ENCODE measurements at regions not wholly inside any gene's neighbourhood (a gene's known extent, or its start where the extent isn't known, plus 50 kb on each side); places are given as distances from the start of the nearest gene placed in this dataset.

- Histone ChIP-seq H3K4me1 (peaks cover 0 to 12% (median 2%) of the 10 kb centered on the region in 4 donors), H3K36me3 (no peaks in the 10 kb centered on the region), H3K27me3 (no peaks in the 10 kb centered on the region), H3K9me3 (no peaks in the 10 kb centered on the region), H3K27ac (no peak overlapping the region), H3K4me3 (no peak overlapping the region)
- DNase-seq (no peak), ATAC-seq (ENCODE audit: low FRiP score in 2 of 2) (no peak)
- peak in 1 of 4 donors; percentile 5 for TF ChIP-seq EP300 (IDR thresholded peaks at IDR 0.05)
- TF ChIP-seq POLR2A (IDR thresholded peaks at IDR 0.05): no peak
- TF ChIP-seq POLR2AphosphoS5 (IDR thresholded peaks at IDR 0.05): no peak
- TF ChIP-seq CTCF (IDR thresholded peaks at IDR 0.05): no peak
These were observed 755.2 kb upstream of the ADAMTS5 start for GRCh38 chr21:27722095-27722494.

- no peaks in the 10 kb centered on the region for H3K9me3 ChIP-seq
- TF ChIP-seq CTCF (IDR thresholded peaks at IDR 0.05): no peak
- TF ChIP-seq EP300 (IDR thresholded peaks at IDR 0.05): no peak
- no peak for TF ChIP-seq POLR2AphosphoS5 (IDR thresholded peaks at IDR 0.05)
- no peak for TF ChIP-seq POLR2A (IDR thresholded peaks at IDR 0.05)
- ATAC-seq (ENCODE audit: low FRiP score in 2 of 2): no peak
- no peaks in the 10 kb centered on the region for H3K36me3 ChIP-seq
- H3K4me1 ChIP-seq: peaks cover 0 to 10% (median 2%) of the 10 kb centered on the region in 4 donors
- WGBS, 2 donors: 32 to 35% methylated on average over 2 of the region's 2 CpGs
- no peak overlapping the region for H3K27ac ChIP-seq
- DNase-seq: no peak
- H3K27me3 ChIP-seq: no peaks in the 10 kb centered on the region
- no peak overlapping the region for H3K4me3 ChIP-seq
These were observed 754.8 kb upstream of the ADAMTS5 start for GRCh38 chr21:27721675-27722074.

- no peaks in the 10 kb centered on the region for H3K36me3 ChIP-seq
- H3K4me1 ChIP-seq: no peaks in the 10 kb centered on the region
- DNase-seq (no peak), ATAC-seq (ENCODE audit: low FRiP score in 2 of 2) (no peak)
- H3K9me3 ChIP-seq: no peaks in the 10 kb centered on the region
- no peak overlapping the region for H3K4me3 ChIP-seq
- no peaks in the 10 kb centered on the region for H3K27me3 ChIP-seq
- H3K27ac ChIP-seq: no peak overlapping the region
- TF ChIP-seq POLR2AphosphoS5 (IDR thresholded peaks at IDR 0.05) (no peak), POLR2A (IDR thresholded peaks at IDR 0.05) (no peak), CTCF (IDR thresholded peaks at IDR 0.05) (no peak), EP300 (IDR thresholded peaks at IDR 0.05) (no peak)
- WGBS, 2 donors: 98 to 99% methylated on average over 4 of the region's 4 CpGs
These were observed 752.3 kb upstream of the ADAMTS5 start for GRCh38 chr21:27719226-27719625.

GRCh38 chr21:27715131-27715530 is 748.2 kb upstream of the ADAMTS5 start:
- ATAC-seq (ENCODE audit: low FRiP score in 2 of 2) (no peak), DNase-seq (no peak)
- 86 to 91% methylated on average over 1 of the region's 1 CpG for WGBS, 2 donors
- TF ChIP-seq CTCF (IDR thresholded peaks at IDR 0.05) (no peak), EP300 (IDR thresholded peaks at IDR 0.05) (no peak), POLR2A (IDR thresholded peaks at IDR 0.05) (no peak), POLR2AphosphoS5 (IDR thresholded peaks at IDR 0.05) (no peak)
- no peak overlapping the region for H3K27ac ChIP-seq
- no peak overlapping the region for H3K4me3 ChIP-seq
- no peaks in the 10 kb centered on the region for H3K36me3 ChIP-seq
- no peaks in the 10 kb centered on the region for H3K4me1 ChIP-seq
- no peaks in the 10 kb centered on the region for H3K9me3 ChIP-seq
- no peaks in the 10 kb centered on the region for H3K27me3 ChIP-seq
